ENCODE measurements at regions not wholly inside any gene's neighbourhood (a gene's known extent, or its start where the extent isn't known, plus 50 kb on each side); places are given as distances from the start of the nearest gene placed in this dataset.
"Not testable (repeated sequence)": the region's sequence is repeated elsewhere in the genome, so short reads cannot be mapped to it uniquely, and the experiment has no call there.

DNA sequence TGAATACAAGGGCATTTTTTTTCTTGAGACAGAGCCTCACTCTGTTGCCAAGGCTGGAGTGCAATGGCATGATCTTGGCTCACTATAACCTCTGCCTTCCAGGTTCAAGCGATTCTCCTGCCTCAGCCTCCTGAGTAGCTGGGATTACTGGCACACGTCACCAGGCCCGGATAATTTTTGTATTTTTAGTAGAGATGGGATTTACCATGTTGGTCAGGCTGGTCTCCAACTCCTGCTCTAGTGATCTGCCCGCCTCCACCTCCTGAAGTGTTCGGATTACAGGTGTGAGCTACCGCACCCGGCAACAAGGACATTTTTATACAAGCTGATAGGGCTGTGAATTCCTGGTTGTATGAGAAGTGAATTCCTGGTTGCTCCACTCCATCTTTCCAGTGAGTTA, 577.7 kb upstream of the TPTE start:
- not testable (repeated sequence) for DNase-seq (ENCODE audit: low spot score)

DNA sequence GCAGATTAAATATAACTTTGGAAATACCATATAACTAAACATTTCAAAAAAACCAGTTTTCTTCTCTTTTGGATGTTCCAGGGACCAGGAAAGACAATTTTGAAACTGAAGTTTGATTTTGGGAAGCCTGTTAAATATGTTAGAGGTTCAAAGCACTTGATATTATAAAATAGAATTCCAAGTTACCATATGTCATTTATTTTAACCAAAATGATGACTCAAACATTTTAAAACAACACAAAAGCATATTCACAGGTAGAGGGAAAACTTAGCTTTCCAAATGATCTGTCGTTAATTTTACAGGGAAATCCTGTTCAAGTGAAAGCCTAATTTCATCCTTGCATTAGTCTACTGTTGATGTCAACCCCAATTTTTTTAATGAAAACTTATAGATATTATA, 575.3 kb upstream of the TPTE start:
- not testable (repeated sequence) for DNase-seq (ENCODE audit: low spot score)

DNA sequence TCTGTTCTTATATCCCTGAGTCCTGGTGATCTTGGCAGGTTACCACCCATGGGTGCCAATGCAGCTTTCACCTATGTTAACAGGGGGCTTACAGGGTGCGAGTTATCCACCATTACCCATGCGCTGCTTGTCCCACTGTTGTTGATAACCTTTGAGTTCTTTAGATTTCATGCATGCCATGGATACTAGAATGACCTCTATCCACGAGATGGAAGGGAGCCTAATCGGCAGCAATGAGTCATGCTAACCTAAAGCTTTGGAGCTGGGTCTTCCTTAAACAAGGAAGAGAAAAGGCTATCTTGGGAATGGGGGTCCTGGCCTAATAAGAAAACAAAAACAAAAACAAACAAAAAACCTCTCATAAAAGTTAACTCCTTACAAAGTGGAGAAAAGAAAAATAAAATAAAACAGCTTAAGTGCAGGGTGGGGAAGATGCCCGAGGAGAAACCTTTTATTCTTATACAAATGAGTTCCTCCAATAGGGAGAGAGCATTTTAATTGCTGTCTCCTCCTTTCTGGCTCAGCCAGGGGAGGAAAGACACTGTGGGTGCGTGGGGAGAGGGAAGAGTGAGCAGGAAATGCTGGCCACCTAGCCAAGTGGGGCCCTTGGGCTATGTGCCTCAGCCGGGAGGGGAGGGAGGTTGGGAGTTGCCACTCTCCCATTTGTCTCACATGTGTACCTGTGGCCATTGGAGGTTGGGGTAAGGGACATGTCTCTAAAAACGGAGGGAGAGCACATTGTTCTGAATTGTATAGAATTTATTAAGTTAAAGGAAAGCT, 571.7 kb upstream of the TPTE start:
- DNase-seq (ENCODE audit: low spot score), result not testable (repeated sequence)

DNA sequence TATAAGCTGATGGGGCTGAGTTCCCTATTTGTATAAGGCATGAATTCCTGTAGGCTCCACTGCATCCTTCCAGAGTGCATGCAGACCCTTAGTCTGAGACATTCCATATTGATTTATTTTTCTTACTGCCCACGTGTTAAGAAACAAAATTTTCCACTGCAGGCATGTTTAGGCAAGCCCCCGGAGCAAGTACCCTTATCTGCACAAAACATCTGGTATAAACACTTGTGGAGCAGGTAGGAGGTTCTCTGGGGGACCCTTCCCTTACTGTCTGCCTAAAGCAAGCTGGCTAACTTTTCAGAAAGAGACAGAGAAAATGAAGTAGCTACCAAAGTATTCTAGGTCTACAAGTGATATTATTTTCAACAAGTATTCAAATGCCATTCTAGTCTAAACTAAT, 571.0 kb upstream of the TPTE start:
- DNase-seq (ENCODE audit: low spot score), result not testable (repeated sequence)

DNA sequence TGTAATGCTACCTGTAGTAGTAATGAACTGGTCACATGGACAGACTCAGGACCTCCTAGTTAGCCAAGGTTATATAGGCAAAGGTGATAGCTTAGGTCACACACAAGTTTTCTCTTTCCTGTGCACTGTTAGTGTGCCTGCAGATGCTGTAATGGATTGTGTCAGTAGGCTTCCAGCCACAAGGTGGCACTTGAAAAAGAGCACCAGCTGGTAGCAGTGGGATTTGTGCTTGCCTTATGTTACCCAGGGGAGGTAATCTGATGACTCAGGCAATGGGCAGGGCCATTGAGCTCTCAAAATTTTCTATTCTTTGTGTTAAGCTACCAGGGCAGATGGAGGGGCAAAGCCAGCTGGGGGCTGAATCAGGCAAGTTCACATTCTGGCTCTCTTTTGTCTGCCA, 562.6 kb upstream of the TPTE start:
- DNase-seq (ENCODE audit: low spot score), result not testable (repeated sequence)

DNA sequence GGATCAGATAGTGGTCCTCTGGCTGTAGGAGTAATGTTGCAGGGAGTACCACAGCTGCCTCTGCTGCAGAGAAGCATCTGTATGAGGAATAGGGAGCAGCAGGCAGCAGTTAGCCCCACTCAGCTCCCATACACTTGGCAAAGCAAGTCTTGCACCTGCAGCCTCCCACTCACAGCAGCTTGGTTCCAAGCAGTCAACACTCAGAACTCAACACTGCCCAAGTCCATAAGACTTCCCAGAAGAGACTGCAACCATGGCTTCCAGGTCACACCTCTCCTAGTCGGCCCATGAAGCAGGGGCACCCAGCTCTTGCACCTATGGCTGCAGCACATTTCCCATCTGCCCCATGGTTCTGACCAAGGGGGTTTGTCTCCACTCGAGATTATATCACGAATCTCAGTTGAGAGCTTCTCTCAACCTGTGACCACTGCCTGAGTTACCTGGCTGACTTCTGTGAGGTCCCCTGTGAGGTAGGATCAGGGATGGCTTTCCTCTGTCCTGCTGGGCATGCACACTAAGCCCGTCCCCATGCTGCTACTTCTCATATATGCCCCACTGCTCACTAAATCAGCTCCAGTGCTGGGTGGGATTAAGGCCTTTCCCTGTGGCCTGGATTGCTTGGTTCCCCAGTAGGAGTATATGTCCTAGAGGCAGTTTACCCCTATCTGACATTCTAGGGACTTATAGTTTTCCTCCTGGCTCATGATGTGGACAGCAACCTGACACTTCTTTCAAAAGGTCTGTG, 562.0 kb upstream of the TPTE start:
- DNase-seq (ENCODE audit: low spot score), result not testable (repeated sequence)

DNA sequence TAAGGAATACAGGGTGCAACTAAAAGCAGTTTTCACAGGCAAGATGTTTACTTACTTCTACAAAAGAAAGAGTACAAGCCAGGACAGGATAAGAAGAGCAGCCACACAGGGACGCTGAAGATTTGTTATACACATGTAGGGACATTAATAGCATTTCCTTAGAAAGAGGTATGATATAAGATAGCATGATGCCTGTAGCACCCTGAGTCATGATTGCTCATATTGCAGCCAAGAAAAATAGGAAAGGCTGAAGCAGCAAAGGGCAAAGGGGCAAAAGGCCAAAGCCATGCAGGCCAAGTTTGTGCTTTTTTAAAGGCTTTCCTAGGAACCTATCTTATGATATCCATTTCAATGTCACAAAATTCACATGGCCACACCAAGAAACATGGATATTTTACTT, 552.0 kb upstream of the TPTE start:
- DNase-seq (ENCODE audit: low spot score), result not testable (repeated sequence)

DNA sequence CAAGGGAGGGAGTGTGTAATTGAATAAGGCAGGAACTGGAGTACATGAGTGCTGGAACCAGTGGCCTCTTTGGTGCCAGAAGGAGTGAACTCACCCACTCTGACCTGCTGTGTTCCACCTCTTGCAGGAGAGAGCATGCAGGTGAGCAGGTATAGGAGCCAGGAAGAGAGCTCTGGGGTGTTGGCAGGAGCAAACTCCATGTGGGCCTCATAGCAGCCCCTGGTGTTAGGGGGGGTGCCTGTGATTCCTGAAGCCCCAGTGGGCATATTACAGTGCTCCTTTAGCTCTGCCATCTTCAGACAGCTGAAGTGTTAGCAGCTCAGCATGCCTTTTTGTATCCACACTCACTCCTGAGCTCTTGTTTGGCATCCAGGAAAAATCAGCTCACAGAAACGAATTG, 549.4 kb upstream of the TPTE start:
- not testable (repeated sequence) for DNase-seq (ENCODE audit: low spot score)

DNA sequence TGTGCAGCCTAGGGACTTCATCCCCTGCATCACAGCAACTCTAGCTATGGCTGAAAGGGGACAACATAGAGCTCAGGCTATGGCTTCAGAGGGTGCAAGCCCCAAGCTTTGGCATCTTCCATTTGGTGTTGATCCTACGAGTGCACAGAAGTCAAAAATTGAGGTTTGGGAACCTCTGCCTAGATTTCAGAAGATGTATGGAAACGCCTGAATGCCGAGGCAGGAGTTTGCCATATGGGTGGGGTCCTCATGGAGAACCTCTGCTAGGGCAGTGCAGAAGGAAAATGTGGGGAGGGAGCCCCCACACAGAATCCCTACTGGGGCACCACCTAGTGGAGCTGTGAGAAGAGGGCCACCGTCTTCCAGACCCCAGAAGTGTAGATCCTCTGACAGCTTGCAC, 543.0 kb upstream of the TPTE start:
- DNase-seq (ENCODE audit: low spot score), result not testable (repeated sequence)

DNA sequence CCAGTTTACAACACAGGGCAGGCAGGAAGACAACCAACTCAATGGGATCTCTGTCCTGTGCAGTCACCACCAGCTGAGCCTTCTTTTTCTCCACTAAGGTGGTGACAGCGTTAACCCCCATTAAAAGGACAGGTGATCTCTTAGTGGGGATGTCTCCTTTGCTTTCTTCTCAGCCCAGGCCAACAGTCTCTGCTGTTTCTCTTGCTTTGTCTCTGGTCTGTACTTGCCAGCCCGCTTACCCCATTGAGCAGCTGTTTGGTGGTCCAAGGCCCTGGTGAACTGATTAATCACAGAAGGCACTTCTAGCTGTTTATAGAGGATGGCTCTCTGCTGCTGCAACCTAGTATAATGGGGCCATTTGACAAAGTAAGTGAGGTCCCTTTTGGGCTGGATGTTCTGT, 523.9 kb upstream of the TPTE start:
- not testable (repeated sequence) for DNase-seq (ENCODE audit: low spot score)

DNA sequence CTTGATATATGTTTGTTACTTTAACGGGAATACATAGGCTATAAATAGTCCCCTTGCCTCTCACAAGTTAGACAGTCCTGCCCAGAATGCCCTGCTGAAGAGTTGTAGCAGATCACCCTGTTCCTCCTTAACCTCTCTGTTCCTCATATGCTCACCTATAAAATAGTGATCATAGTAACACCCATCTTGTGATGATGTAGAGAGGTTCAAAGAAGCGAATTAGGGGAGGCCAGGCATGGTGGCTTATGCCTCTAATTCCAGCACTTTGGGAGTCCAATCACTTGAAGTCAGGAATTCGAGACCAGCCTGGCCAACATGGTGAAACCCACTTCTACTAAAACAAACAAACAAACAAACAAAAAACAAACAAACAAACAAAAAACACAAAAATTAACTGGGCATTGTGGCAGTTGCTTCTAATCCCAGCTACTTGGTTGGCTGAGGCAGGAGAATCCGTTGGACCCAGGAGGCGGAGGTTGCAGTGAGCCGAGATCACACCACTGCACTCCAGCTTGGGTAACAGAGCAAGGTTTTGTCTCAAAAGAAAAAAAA, 518.5 kb upstream of the TPTE start:
- not testable (repeated sequence) for DNase-seq (ENCODE audit: low spot score)

DNA sequence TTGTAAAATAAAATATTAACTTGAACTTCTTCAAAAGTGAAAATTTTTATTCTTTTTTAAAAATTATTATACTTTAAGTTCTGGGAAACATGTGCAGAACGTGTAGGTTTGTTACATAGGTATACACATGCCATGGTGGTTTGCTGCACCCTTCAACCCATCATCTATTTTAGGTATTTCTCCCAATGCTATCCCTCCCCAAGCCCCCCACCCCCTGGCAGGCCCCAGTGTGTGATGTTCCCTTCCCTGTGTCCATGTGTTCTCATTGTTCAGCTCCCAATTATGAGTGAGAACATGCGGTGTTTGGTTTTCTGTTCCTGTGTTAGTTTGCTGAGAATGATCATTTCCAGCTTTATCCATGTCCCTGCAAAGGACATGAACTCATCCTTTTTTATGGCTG, 515.6 kb upstream of the TPTE start:
- DNase-seq (ENCODE audit: low spot score), result not testable (repeated sequence)

DNA sequence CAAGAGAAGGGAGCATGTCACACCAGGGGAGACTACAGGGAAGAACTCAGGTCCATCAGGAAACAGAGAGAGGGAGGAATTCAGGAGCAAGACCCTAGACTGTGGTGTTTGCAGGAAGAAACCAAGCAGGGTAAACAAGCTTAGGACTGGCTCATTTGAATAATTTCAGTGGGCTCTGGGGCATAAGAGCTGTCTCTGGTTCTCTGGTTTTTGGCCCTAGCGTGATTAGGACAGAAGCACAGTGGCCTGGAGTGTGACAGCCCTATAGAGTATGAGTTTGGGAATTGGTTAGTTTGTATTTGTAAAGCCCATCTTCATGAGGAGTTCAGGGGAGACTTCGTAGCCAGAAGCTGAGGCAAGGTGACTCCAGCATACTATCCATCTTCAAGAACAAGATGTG, 504.4 kb upstream of the TPTE start:
- not testable (repeated sequence) for DNase-seq (ENCODE audit: low spot score)

DNA sequence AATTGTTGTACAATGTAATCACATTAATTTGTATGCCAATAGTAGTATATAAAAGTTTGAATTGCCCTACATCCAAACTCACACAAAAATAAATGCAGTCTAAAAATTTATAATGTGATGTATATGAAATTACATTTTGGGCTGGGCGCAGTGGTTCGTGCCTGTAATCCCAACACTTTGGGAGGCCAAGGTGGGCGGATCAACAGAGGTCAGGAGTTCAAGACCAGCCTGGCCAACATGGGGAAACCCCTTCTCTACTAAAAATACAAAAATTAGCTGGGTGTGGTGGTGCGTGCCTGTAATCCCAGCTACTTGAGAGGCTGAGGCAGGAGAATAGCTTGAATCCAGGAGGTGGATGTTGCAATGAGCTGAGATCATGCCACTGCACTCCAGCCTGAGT, 503.6 kb upstream of the TPTE start:
- DNase-seq (ENCODE audit: low spot score), result not testable (repeated sequence)

DNA sequence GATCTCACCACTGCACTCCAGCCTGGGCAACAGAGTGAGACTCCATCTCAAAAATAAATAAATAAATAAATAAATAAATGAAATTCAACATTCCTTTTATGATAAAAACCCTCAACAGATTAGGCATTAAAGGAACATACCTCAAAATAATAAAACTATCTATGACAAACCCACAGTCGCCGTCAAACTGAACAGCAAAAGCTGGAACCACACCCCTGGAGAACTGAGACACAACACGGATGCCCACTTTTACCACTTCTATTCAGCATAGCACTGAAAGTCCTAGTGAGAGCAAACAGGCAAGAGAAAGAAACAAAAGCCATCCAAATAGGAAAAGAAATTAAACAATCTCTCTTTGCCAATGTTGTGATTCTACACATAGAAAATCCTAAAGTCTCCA, 499.9 kb upstream of the TPTE start:
- not testable (repeated sequence) for DNase-seq (ENCODE audit: low spot score)

DNA sequence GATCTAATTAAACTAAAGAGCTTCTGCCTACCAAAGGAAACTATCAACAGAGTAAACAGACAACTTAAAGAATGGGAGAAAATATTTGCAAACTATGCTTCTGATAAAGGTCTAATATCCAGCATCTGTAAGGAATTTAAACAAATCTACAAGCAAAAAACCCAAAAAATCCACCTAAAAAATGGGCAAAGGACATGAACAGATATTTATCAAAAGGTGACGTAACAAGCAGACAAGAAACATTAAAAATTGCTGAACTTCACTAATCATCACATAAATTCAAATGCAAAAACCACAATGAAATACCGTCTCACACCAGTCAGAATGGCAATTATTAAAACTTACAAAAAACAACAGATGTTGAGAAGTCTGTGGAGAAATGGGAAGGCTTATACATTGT, 498.6 kb upstream of the TPTE start:
- DNase-seq (ENCODE audit: low spot score), result not testable (repeated sequence)
